Fibroblast of lung (primary cell): ENCODE measurements at regions not wholly inside any gene's neighbourhood (a gene's known extent, or its start where the extent isn't known, plus 50 kb on each side); places are given as distances from the start of the nearest gene placed in this dataset.
A peak's percentile ranks its signal among the peaks of the same experiment; 100 is the strongest.

Source experiments
- DNase-seq, 2 donors: peaks; one replicate each; pipeline versions ENCODE4 v3.0.0 to v3.0.0-alpha.2; 2010; ENCODE audit warnings: low read depth in 2 of 2
- H2AFZ ChIP-seq: 2 replicates; pipeline ENCODE4 v1.5.1; 2012; ENCODE audit warnings: low read length, control low read depth, inconsistent platforms
- H3K27ac ChIP-seq: 2 replicates; pipeline ENCODE4 v1.5.1; 2011; ENCODE audit warnings: low read length, control low read depth; ENCODE audit not compliant: insufficient read depth
- H3K27me3 ChIP-seq: 2 replicates; pipeline ENCODE4 v1.5.1; 2011; ENCODE audit warnings: mild to moderate bottlenecking, low read length; ENCODE audit not compliant: control insufficient read depth, insufficient read depth
- H3K36me3 ChIP-seq: 2 replicates; pipeline ENCODE4 v1.5.1; 2011; ENCODE audit warnings: low read length; ENCODE audit not compliant: control insufficient read depth, insufficient read depth
- H3K4me1 ChIP-seq: 2 replicates; pipeline ENCODE4 v1.5.1; 2011; ENCODE audit warnings: low read length; ENCODE audit not compliant: control insufficient read depth, insufficient read depth; ENCODE audit errors: extremely low read depth
- H3K4me2 ChIP-seq: 2 replicates; pipeline ENCODE4 v1.5.1; 2011; ENCODE audit warnings: low read length, control low read depth; ENCODE audit not compliant: insufficient read depth; ENCODE audit errors: extremely low read depth
- H3K4me3 ChIP-seq, 4 experiments: fragments of 200-600 bp in 1 of 4; sonication (generic) in 1 of 4; replicated peaks in 1 of 4; 2 replicates each; pipeline ENCODE4 v1.5.1; 2011 to 2016; ENCODE audit warnings: low read length in 4 of 4, low read depth in 3 of 4, mild to moderate bottlenecking in 3 of 4, control low read depth in 2 of 4, inconsistent platforms in 1 of 4, mixed read lengths in 1 of 4; ENCODE audit not compliant: insufficient read depth in 1 of 4; ENCODE audit errors: control extremely low read depth in 1 of 4
- H3K79me2 ChIP-seq: 2 replicates; pipeline ENCODE4 v1.5.1; 2012; ENCODE audit warnings: mild to moderate bottlenecking, low read length, inconsistent platforms; ENCODE audit not compliant: control insufficient read depth, insufficient read depth
- H3K9ac ChIP-seq: 2 replicates; pipeline ENCODE4 v1.5.1; 2011; ENCODE audit warnings: mild to moderate bottlenecking, low read length, control low read depth; ENCODE audit not compliant: insufficient read depth
- H3K9me3 ChIP-seq: 2 replicates; pipeline ENCODE4 v1.5.1; 2012; ENCODE audit warnings: low read depth, low read length; ENCODE audit not compliant: control insufficient read depth, insufficient read depth
- H4K20me1 ChIP-seq: 2 replicates; pipeline ENCODE4 v1.5.1; 2011; ENCODE audit warnings: low read length; ENCODE audit not compliant: control insufficient read depth, insufficient read depth; ENCODE audit errors: extremely low read depth
- CTCF ChIP-seq, 2 donors: IDR thresholded peaks in 1 of 2; conservative IDR thresholded peaks in 1 of 2; 1 replicate in 1 of 2; 2 replicates in 1 of 2; pipeline ENCODE4 v1.5.1; 2011 to 2012; ENCODE audit warnings: low read length in 2 of 2, control low read depth in 1 of 2, inconsistent platforms in 1 of 2, low read depth in 1 of 2, mild to moderate bottlenecking in 1 of 2
- EZH2 ChIP-seq: IDR thresholded peaks from 2 replicates; pipeline ENCODE4 v1.5.1; 2012; ENCODE audit warnings: low read length, control low read depth, mild to moderate bottlenecking; ENCODE audit errors: missing control alignments

GRCh38 chr13:79998381-79998880 lies 342.5 kb downstream of the SPRY2 start:
- DNase-seq = no peak
- H3K27ac ChIP-seq = no peak overlapping the region
- H3K4me2 ChIP-seq = no peak overlapping the region
- no peaks in the 10 kb centered on the region for H3K9me3 ChIP-seq
- H3K9ac ChIP-seq = no peak overlapping the region
- TF ChIP-seq CTCF (conservative IDR thresholded peaks at IDR 0.05 in 1 of 2, IDR thresholded peaks at IDR 0.05 in 1 of 2; ENCODE audit: low read depth in 1 of 2, low read length in 2 of 2) (no peak), EZH2 (no peak)
- no peaks in the 10 kb centered on the region for H3K27me3 ChIP-seq
- H3K4me1 ChIP-seq = peaks cover 4% of the 10 kb centered on the region
- H3K79me2 ChIP-seq = no peaks in the 10 kb centered on the region
- no peak overlapping the region for H3K4me3 ChIP-seq
- H2AFZ ChIP-seq = peak overlapping the region; percentile 15
- no peaks in the 10 kb centered on the region for H4K20me1 ChIP-seq
- no peaks in the 10 kb centered on the region for H3K36me3 ChIP-seq

GRCh38 chr13:79997244-79997643 lies 343.7 kb downstream of the SPRY2 start:
- TF ChIP-seq EZH2 = no peak
- TF ChIP-seq CTCF (conservative IDR thresholded peaks at IDR 0.05 in 1 of 2, IDR thresholded peaks at IDR 0.05 in 1 of 2; ENCODE audit: low read depth in 1 of 2, low read length in 2 of 2) = no peak
- no peaks in the 10 kb centered on the region for H4K20me1 ChIP-seq
- H3K79me2 ChIP-seq = no peaks in the 10 kb centered on the region
- no peak overlapping the region for H3K9ac ChIP-seq
- H3K27ac ChIP-seq = no peak overlapping the region
- H3K36me3 ChIP-seq = no peaks in the 10 kb centered on the region
- no peak overlapping the region for H2AFZ ChIP-seq
- no peaks in the 10 kb centered on the region for H3K27me3 ChIP-seq
- peaks cover 4% of the 10 kb centered on the region for H3K4me1 ChIP-seq
- DNase-seq = peak in 1 of 2 donors; percentile 12
- no peaks in the 10 kb centered on the region for H3K9me3 ChIP-seq
- H3K4me3 ChIP-seq = no peak overlapping the region
- H3K4me2 ChIP-seq = no peak overlapping the region

DNA sequence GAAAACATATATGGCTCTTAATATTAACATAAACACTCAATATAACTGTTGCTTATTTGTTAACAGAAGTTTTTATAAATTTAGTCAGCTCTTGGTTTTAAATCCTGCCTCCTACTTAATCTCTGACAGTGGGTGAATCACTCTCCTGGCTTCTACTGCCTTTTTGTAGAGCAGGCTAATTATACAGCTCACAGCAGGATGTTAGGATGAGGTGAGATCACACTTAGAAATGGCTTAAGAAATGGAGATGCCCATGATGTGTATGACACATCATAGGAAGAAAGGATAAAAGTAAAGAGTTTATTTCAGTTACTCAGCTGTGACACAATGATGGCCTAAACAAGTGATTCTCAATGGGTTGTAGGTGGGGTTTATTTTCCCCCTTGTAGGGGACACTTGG lies 345.6 kb downstream of the SPRY2 start:
- H2AFZ ChIP-seq = no peak overlapping the region
- H3K9ac ChIP-seq = no peak overlapping the region
- H3K4me2 ChIP-seq = no peak overlapping the region
- no peaks in the 10 kb centered on the region for H3K27me3 ChIP-seq
- peak; percentile 29 to 95 for DNase-seq
- no peak overlapping the region for H3K4me3 ChIP-seq
- TF ChIP-seq EZH2 (no peak), CTCF (conservative IDR thresholded peaks at IDR 0.05 in 1 of 2, IDR thresholded peaks at IDR 0.05 in 1 of 2; ENCODE audit: low read depth in 1 of 2, low read length in 2 of 2) (no peak)
- H3K4me1 ChIP-seq = peaks cover 4% of the 10 kb centered on the region
- no peaks in the 10 kb centered on the region for H4K20me1 ChIP-seq
- no peaks in the 10 kb centered on the region for H3K9me3 ChIP-seq
- H3K36me3 ChIP-seq = no peaks in the 10 kb centered on the region
- H3K79me2 ChIP-seq = no peaks in the 10 kb centered on the region
- H3K27ac ChIP-seq = no peak overlapping the region
